Fibroblast of skin of right quadriceps (primary cell): ENCODE measurements at regions not wholly inside any gene's neighbourhood (a gene's known extent, or its start where the extent isn't known, plus 50 kb on each side); places are given as distances from the start of the nearest gene placed in this dataset.
A peak's percentile ranks its signal among the peaks of the same experiment; 100 is the strongest.
"Not testable (repeated sequence)": the region's sequence is repeated elsewhere in the genome, so short reads cannot be mapped to it uniquely, and the experiment has no call there.

ENCODE experiments used
- DNase-seq: peaks from one replicate; pipeline ENCODE4 v3.0.0-alpha.2; 2013

- DNase-seq, result no peak
These were observed 74.9 kb downstream of the ANKEF1 start for GRCh38 chr20:10109641-10110040.

DNA sequence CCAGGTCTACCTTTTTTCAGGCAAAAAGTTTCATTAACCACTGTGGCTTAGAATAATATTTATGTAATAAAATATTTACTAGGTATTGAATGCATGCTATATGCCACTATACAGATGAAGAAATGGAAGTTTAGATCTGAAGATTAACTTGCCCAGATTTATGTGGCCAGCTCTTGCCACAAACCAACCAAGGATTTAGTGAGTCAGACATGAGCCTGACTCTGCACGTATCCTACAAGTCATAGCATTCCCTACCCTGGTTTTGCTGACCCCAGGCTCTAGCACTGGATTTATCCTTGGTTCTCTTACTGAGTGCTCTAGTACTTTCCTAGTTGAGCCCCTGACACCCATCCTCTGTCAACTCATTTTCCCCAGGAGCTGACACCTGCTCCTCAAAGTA lies 75.4 kb downstream of the ANKEF1 start:
- peak; percentile 69 for DNase-seq

- DNase-seq, result no peak
These were observed 76.6 kb downstream of the ANKEF1 start for GRCh38 chr20:10111139-10111958.

DNA sequence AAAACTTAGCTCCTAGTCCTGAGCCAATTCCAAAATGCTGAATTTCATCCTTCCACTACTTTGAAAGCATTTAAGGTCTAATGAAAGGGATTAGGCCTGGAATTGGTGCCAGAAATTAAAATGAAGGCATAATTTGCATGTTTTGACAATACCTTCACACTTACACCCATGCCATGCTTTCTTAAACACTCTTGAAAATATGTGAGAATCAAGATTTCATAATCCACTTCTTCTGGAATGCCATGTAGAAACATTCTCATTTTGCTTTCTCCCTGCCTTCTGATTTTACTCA lies 77.1 kb downstream of the ANKEF1 start:
- no peak for DNase-seq

DNA sequence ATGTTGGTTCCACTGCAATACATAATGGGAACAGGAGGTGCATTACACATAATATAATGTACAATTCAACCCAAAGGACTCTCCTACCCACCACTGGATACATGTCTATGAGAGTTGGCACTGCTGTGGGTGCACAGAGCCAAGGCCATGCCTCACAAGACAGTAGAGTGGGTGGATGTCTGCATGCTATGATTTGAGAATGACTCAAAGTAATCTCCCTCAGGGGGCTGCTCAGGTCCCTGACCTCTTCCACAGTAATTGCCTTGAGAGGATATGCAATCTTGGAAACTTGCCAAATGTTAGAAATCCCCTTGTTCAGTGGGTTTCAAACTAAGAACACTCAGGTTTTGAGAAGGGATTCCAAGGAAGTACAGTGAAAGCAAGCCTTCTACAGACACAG lies 79.0 kb downstream of the ANKEF1 start:
- peak; percentile 40 for DNase-seq

DNA sequence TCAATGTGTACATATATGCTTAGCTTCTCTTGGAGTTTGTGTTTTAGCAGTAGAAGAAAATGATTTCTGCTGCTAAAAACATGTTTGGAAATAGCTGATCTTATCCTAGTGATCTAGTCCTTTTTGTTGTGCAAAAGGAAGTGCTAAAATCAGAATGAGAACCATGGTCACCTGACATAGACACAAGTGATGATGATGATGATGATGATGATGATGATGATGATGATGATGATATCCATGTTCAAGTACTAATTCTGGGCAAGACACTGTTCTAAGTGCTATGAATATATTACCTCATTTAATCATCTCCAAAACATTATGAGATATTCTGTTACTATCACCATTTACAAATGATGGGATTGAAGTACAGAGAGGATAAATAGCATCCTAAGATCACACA lies 79.8 kb downstream of the ANKEF1 start:
- no peak for DNase-seq

GRCh38 chr20:10115021-10115420 lies 80.2 kb downstream of the ANKEF1 start:
- DNase-seq, result peak; percentile 95

DNA sequence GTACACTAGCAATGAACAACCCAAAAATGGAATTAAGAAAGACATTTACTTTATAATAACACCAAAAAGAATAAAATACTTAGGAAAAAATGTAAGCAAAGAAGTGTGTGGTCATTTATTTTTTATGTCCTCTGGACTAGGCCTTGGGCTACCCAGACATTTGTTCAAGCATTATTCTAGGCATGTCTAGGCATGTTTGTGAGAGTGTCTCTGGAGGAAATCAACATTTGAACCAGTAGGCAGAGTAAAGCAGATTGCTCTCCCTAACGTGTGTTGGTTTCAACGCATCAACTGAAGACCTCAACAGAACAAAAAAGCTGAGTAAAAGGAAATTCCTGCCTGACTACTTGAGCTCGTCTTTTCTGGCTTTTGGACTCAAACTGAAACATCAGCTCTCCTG lies 84.5 kb downstream of the ANKEF1 start:
- DNase-seq, result no peak

GRCh38 chr20:10124883-10125282 lies 90.1 kb downstream of the ANKEF1 start:
- not testable (repeated sequence) for DNase-seq

GRCh38 chr20:10125757-10126156 lies 91.0 kb downstream of the ANKEF1 start:
- DNase-seq, result peak; percentile 52

DNA sequence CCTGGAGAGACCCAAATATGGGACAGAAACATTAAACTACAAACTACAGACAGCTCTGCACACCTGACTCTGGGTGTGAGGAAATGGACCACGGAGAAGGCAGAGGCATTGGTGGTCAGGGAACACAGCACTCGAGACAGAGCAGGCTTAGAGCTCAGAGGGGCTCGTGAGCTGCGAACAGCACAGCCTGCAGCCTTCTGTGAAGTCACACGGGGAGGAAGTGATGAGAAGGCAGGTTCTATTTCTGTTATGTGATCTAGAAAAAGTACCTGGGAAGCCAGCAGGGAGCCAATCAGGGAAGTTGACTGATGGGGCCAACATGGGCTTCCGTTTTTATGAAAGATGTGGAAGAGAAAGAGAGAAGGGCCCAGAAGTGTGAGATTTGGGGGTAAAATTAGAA lies 88.9 kb upstream of the SNAP25 start:
- DNase-seq, result no peak

GRCh38 chr20:10131732-10132345 lies 86.8 kb upstream of the SNAP25 start:
- DNase-seq, result peak; percentile 76

DNA sequence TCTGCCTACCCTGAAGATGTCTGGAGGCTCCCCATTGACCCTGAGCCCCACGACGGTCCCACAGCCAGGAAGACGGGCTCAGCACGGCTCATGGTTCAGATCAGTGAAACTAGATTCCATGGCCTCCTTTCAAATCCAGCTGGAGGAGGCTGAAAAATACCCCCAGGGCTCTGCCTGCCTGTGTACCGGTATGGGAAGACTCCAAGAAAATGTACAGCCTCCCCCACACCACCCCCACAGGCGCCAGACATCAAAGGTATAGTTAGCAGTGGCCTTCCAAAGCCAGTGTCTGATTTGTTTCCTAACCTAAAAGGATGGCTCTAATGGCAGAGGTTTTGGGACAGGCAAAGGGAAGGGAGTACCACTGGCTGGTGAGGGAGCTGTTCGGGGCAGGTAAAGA lies 86.2 kb upstream of the SNAP25 start:
- no peak for DNase-seq

- no peak for DNase-seq
These were observed 85.1 kb upstream of the SNAP25 start for GRCh38 chr20:10133532-10133931.

DNA sequence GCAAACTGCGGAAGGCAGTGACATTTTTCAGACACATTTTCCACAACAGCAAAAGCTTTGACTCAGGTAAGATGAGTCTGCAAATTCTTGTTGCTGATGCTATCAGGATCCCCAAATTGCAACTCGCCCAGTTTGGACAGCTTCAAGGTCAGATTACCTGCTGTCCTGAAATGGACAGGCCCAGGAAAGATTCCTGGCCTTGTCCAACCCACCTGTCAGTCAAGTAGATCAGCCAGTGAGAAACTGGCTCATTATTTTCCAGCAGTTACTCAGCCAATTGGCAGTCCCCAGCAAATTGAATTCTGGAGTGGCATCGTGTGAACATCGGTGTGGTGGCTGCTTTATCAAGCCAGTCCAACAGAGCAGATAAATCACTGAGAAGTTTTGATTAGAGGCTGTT lies 84.5 kb upstream of the SNAP25 start:
- no peak for DNase-seq

GRCh38 chr20:10135438-10135837 lies 83.2 kb upstream of the SNAP25 start:
- DNase-seq, result no peak

DNA sequence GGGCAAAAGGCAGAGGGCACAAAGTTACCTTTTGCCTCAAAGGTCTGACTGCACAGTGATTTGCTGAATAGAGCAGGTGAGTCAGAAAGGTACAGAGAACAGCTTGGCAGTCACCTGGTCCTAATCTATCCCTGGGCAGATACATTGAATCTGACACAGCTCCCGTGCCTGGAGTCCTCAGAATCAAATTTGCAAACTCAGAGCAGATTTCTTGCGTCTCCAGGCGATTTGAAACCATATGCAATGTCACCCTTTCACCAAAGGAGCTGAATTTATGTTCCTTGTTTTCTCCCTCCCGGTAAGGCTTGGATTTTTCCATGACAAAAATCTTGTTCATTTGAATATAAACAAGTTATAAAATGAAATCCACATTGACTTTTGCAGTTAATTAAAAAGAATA lies 81.6 kb upstream of the SNAP25 start:
- DNase-seq, result no peak

DNA sequence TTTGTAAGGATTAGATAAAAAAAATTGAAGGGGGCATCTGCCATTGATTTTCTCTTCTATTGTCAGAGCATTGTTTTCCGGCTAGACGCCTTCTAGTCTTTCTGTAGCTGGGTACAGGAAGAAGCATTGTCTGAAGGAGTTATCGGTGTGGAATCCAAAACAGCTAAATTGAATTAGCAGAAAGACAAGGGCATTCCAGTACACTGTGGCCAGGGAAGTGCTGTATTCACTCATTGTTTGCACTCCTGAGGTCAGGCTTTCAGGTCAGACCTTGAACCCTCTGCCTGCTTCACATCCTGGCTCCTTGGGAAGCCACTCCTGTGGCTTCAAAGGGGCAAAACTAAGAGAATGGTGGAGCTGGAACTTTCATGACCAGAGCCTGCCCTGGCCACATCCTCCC lies 81.1 kb upstream of the SNAP25 start:
- no peak for DNase-seq

DNA sequence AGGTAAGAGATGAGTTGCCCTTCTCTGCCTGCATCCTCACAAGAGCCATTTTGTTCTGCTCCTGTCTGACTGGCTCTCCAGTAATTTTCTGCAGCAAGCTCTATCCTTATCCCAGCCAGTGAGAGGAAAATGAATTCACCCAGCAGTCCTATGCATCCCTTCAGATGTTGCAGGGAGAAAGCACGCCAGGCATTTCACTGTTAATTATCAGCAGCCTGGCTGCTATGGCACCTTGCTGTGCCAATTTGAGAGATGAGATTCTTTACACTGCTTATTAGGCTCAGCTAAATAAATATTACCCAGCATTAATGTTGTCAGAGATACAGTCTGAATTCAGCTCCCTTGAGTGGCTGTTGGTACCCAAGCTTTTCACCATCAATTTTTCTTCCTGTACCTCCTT lies 61.1 kb upstream of the SNAP25 start:
- no peak for DNase-seq

DNA sequence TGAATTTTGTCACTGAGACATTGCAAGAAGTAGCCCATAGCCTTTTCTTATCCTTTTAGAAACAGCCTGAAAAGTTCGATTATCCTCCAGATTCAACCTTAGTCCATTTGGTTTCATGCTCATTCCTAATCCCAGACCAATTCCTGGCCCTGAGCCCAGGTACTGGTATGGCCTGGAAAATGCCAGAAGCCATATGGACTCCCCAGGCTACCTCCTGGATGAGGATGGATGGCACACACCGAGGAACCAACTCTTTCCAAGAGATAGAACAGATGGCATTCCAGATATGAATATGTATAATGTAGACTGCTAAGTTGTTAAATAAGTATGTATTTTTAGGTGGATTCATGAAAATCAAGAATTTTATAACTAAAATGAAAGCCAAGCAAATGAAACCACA lies 51.6 kb upstream of the SNAP25 start:
- no peak for DNase-seq

- DNase-seq, result no peak
These were observed 51.0 kb upstream of the SNAP25 start for GRCh38 chr20:10167594-10167993.
